Neural cell (in vitro differentiated cells): ENCODE measurements at regions not wholly inside any gene's neighbourhood (a gene's known extent, or its start where the extent isn't known, plus 50 kb on each side); places are given as distances from the start of the nearest gene placed in this dataset.

ENCODE experiments used
- H2AFZ ChIP-seq: fragments of 200-600, 300-800 bp; sonication (generic), shearing (Covaris generic); 2 replicates; pipeline ENCODE4 v1.6.0; 2014; ENCODE audit warnings: low read depth, mild to moderate bottlenecking, antibody characterized with exemption, low read length, moderate library complexity
- H3F3A ChIP-seq: fragments of 200-600 bp; shearing (Covaris generic); 2 replicates; pipeline ENCODE4 v1.6.1; 2016; ENCODE audit warnings: mild to moderate bottlenecking, moderate library complexity, mixed read lengths, antibody characterized with exemption, low read length; ENCODE audit not compliant: insufficient read depth, poor library complexity, severe bottlenecking
- H3K27ac ChIP-seq: fragments of 200-600, 300-800 bp; sonication (generic), shearing (Covaris generic); 2 replicates; pipeline ENCODE4 v1.5.1; 2014; ENCODE audit warnings: mild to moderate bottlenecking, low read length, moderate library complexity
- H3K27me3 ChIP-seq: fragments of 300-800, 200-600 bp; sonication (generic), shearing (Covaris generic); 2 replicates; pipeline ENCODE4 v1.6.0; 2014; ENCODE audit warnings: mild to moderate bottlenecking, low read depth, low read length, moderate library complexity; ENCODE audit not compliant: insufficient read depth
- H3K36me3 ChIP-seq: fragments of 300-800, 200-600 bp; sonication (generic), shearing (Covaris generic); 2 replicates; pipeline ENCODE4 v1.5.1; 2014; ENCODE audit warnings: mild to moderate bottlenecking, antibody characterized with exemption, low read length, moderate library complexity; ENCODE audit not compliant: insufficient read depth
- H3K4me2 ChIP-seq: fragments of 300-800, 200-600 bp; sonication (generic), shearing (Covaris generic); 2 replicates; pipeline ENCODE4 v1.6.0; 2014; ENCODE audit warnings: mild to moderate bottlenecking, low read length
- H3K4me3 ChIP-seq: fragments of 300-800, 200-600 bp; sonication (generic), shearing (Covaris generic); 2 replicates; pipeline ENCODE4 v1.5.1; 2014; ENCODE audit warnings: mild to moderate bottlenecking, low read length, moderate library complexity
- H3K79me2 ChIP-seq: fragments of 200-600 bp; shearing (Covaris generic); replicated peaks from 2 replicates; pipeline ENCODE4 v1.6.0; 2014; ENCODE audit warnings: mild to moderate bottlenecking, low read length, moderate library complexity; ENCODE audit not compliant: insufficient read depth
- H3K9ac ChIP-seq: fragments of 300-800, 200-600 bp; sonication (generic), shearing (Covaris generic); 2 replicates; pipeline ENCODE4 v1.6.1; 2016; ENCODE audit warnings: mild to moderate bottlenecking, low read length, mixed read lengths
- H3K9me2 ChIP-seq: fragments of 200-600 bp; shearing (Covaris generic); 2 replicates; pipeline ENCODE4 v1.6.1; 2016; ENCODE audit warnings: mild to moderate bottlenecking, low read length, mixed read lengths; ENCODE audit not compliant: insufficient read depth
- H3K9me3 ChIP-seq: fragments of 200-600, 300-800 bp; sonication (generic), shearing (Covaris generic); 2 replicates; pipeline ENCODE4 v1.6.1; 2016; ENCODE audit warnings: mild to moderate bottlenecking, mixed run types, low read length, moderate library complexity, mixed read lengths
- H4K20me1 ChIP-seq: fragments of 200-600 bp; shearing (Covaris generic); 2 replicates; pipeline ENCODE4 v1.6.1; 2016; ENCODE audit warnings: mild to moderate bottlenecking, mixed run types; ENCODE audit not compliant: insufficient read depth
- CTCF ChIP-seq: fragments of 450-650 bp; IDR thresholded peaks from 2 replicates; pipeline ENCODE4 v1.5.1; 2014; ENCODE audit warnings: antibody characterized with exemption, mild to moderate bottlenecking, moderate library complexity; ENCODE audit not compliant: poor library complexity, severe bottlenecking
- EP300 ChIP-seq: fragments of 450-650 bp; conservative IDR thresholded peaks from 2 replicates; pipeline ENCODE4 v1.6.1; 2014; ENCODE audit warnings: antibody characterized with exemption, mild to moderate bottlenecking, moderate library complexity; ENCODE audit not compliant: poor library complexity, severe bottlenecking
- EZH2 ChIP-seq: fragments of 200-600, 300-800 bp; shearing (Covaris generic), sonication (generic); IDR thresholded peaks from 2 replicates; pipeline ENCODE4 v1.6.1; 2014; ENCODE audit warnings: antibody characterized with exemption, low read length, borderline replicate concordance, mild to moderate bottlenecking; ENCODE audit not compliant: insufficient read depth, poor library complexity, severe bottlenecking
- MXI1 ChIP-seq: fragments of 450-650 bp; conservative IDR thresholded peaks from 2 replicates; pipeline ENCODE4 v1.6.1; 2014; ENCODE audit warnings: antibody characterized with exemption, mild to moderate bottlenecking; ENCODE audit not compliant: poor library complexity, severe bottlenecking
- POLR2AphosphoS5 ChIP-seq: IDR thresholded peaks from 2 replicates; pipeline ENCODE4 v1.6.1; 2012
- RAD21 ChIP-seq: fragments of 450-650 bp; conservative IDR thresholded peaks from 2 replicates; pipeline ENCODE4 v1.6.1; 2014; ENCODE audit warnings: antibody characterized with exemption, mild to moderate bottlenecking, moderate library complexity
- SMC3 ChIP-seq: fragments of 450-650 bp; conservative IDR thresholded peaks from 2 replicates; pipeline ENCODE4 v1.6.1; 2014; ENCODE audit warnings: antibody characterized with exemption, mild to moderate bottlenecking, moderate library complexity; ENCODE audit not compliant: poor library complexity
- TAF1 ChIP-seq: IDR thresholded peaks from 2 replicates; pipeline ENCODE4 v1.6.1; 2012; ENCODE audit warnings: low read depth
- TF ChIP-seq, protein P1 (sequence below): IDR thresholded peaks from 2 replicates; pipeline ENCODE4 v1.6.1; 2012; ENCODE audit warnings: borderline replicate concordance

- no peak overlapping the region for H3K4me3 ChIP-seq
- H3F3A ChIP-seq, result no peaks in the 10 kb centered on the region
- H3K27ac ChIP-seq, result no peak overlapping the region
- no peaks in the 10 kb centered on the region for H3K79me2 ChIP-seq
- H3K36me3 ChIP-seq, result no peaks in the 10 kb centered on the region
- H3K9me2 ChIP-seq, result no peaks in the 10 kb centered on the region
- no peaks in the 10 kb centered on the region for H3K27me3 ChIP-seq
- TF ChIP-seq, protein P1, sequence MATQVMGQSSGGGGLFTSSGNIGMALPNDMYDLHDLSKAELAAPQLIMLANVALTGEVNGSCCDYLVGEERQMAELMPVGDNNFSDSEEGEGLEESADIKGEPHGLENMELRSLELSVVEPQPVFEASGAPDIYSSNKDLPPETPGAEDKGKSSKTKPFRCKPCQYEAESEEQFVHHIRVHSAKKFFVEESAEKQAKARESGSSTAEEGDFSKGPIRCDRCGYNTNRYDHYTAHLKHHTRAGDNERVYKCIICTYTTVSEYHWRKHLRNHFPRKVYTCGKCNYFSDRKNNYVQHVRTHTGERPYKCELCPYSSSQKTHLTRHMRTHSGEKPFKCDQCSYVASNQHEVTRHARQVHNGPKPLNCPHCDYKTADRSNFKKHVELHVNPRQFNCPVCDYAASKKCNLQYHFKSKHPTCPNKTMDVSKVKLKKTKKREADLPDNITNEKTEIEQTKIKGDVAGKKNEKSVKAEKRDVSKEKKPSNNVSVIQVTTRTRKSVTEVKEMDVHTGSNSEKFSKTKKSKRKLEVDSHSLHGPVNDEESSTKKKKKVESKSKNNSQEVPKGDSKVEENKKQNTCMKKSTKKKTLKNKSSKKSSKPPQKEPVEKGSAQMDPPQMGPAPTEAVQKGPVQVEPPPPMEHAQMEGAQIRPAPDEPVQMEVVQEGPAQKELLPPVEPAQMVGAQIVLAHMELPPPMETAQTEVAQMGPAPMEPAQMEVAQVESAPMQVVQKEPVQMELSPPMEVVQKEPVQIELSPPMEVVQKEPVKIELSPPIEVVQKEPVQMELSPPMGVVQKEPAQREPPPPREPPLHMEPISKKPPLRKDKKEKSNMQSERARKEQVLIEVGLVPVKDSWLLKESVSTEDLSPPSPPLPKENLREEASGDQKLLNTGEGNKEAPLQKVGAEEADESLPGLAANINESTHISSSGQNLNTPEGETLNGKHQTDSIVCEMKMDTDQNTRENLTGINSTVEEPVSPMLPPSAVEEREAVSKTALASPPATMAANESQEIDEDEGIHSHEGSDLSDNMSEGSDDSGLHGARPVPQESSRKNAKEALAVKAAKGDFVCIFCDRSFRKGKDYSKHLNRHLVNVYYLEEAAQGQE, result no peak
- TF ChIP-seq EP300 (no peak), RAD21 (no peak), MXI1 (no peak), SMC3 (no peak), TAF1 (no peak), EZH2 (no peak), POLR2AphosphoS5 (no peak), CTCF (no peak)
- no peak overlapping the region for H3K4me2 ChIP-seq
- no peaks in the 10 kb centered on the region for H4K20me1 ChIP-seq
- H2AFZ ChIP-seq, result no peak overlapping the region
- no peaks in the 10 kb centered on the region for H3K9me3 ChIP-seq
- no peak overlapping the region for H3K9ac ChIP-seq
Observed at GRCh38 chr14:42013559-42013958, 406.9 kb downstream of the LRFN5 start.

GRCh38 chr14:42013153-42013552, 406.5 kb downstream of the LRFN5 start:
- Histone ChIP-seq H3K9ac (no peak overlapping the region), H3F3A (no peaks in the 10 kb centered on the region), H4K20me1 (no peaks in the 10 kb centered on the region), H3K36me3 (no peaks in the 10 kb centered on the region), H3K4me3 (no peak overlapping the region), H3K79me2 (no peaks in the 10 kb centered on the region), H3K9me3 (no peaks in the 10 kb centered on the region), H3K9me2 (no peaks in the 10 kb centered on the region), H2AFZ (no peak overlapping the region), H3K27ac (no peak overlapping the region), H3K27me3 (no peaks in the 10 kb centered on the region), H3K4me2 (no peak overlapping the region)
- TF ChIP-seq RAD21 (no peak), MXI1 (no peak), EP300 (no peak)

GRCh38 chr14:42011221-42011620, 404.5 kb downstream of the LRFN5 start:
- Histone ChIP-seq H3K9me3 (no peaks in the 10 kb centered on the region), H3K4me2 (no peak overlapping the region), H3K9ac (no peak overlapping the region), H3K9me2 (no peaks in the 10 kb centered on the region), H3K79me2 (no peaks in the 10 kb centered on the region), H3F3A (no peaks in the 10 kb centered on the region), H4K20me1 (no peaks in the 10 kb centered on the region), H3K27me3 (no peaks in the 10 kb centered on the region), H2AFZ (no peak overlapping the region), H3K4me3 (no peak overlapping the region), H3K27ac (no peak overlapping the region), H3K36me3 (no peaks in the 10 kb centered on the region)
- no peak for TF ChIP-seq CTCF
- no peak for TF ChIP-seq MXI1
- TF ChIP-seq TAF1, result no peak
